ENCODE measurements at regions not wholly inside any gene's neighbourhood (a gene's known extent, or its start where the extent isn't known, plus 50 kb on each side); places are given as distances from the start of the nearest gene placed in this dataset.
"Not testable (repeated sequence)": the region's sequence is repeated elsewhere in the genome, so short reads cannot be mapped to it uniquely, and the experiment has no call there.

DNA sequence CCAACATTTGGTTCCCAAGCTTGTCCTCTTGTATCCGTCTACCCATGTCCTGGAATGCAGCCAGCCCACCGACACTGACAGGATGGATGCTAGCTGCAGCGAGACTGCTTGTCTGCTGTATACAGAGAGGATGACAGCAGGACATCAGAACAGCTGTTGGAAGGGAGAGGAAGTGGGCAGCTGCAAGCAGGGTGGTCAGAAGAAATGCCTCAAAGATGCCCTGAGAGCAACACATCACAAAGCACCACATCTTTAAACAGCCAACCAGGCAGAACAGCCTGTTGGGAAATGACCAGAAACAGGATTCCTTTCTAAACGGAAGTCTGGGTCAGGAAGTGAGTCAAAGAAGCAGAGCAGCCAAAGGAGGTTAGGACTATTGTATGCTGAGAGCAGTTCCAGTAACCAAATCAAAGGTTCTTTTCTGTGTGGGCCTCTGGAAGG lies 219.1 kb downstream of the NDUFS4 start:
- TF ChIP-seq ZFX (IDR thresholded peaks at IDR 0.05; ENCODE audit: borderline replicate concordance): no peak
- no peak overlapping the region for H3K27ac ChIP-seq

DNA sequence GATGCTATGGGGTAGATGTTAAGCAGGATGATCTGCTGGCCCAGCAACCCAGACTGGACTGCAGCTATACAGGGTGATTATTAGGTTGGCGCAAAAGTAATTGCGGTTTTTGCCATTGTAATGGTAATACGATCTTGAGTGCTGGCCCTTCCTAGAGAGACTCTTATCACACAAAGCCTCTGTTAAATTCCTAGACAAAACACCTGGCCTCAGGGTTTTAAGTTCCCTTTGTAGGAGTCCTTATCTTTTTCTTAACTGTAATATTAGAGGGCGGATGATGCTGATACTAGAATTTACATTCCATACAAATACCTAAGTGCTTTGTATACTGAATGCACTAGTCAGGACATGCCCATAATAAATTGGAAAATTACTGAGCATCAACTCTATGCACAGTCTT lies 222.2 kb downstream of the NDUFS4 start:
- TF ChIP-seq ZFX (IDR thresholded peaks at IDR 0.05; ENCODE audit: borderline replicate concordance): no peak
- TF ChIP-seq, protein P1, sequence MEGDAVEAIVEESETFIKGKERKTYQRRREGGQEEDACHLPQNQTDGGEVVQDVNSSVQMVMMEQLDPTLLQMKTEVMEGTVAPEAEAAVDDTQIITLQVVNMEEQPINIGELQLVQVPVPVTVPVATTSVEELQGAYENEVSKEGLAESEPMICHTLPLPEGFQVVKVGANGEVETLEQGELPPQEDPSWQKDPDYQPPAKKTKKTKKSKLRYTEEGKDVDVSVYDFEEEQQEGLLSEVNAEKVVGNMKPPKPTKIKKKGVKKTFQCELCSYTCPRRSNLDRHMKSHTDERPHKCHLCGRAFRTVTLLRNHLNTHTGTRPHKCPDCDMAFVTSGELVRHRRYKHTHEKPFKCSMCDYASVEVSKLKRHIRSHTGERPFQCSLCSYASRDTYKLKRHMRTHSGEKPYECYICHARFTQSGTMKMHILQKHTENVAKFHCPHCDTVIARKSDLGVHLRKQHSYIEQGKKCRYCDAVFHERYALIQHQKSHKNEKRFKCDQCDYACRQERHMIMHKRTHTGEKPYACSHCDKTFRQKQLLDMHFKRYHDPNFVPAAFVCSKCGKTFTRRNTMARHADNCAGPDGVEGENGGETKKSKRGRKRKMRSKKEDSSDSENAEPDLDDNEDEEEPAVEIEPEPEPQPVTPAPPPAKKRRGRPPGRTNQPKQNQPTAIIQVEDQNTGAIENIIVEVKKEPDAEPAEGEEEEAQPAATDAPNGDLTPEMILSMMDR (IDR thresholded peaks at IDR 0.05): no peak
- H3K27ac ChIP-seq: no peak overlapping the region

DNA sequence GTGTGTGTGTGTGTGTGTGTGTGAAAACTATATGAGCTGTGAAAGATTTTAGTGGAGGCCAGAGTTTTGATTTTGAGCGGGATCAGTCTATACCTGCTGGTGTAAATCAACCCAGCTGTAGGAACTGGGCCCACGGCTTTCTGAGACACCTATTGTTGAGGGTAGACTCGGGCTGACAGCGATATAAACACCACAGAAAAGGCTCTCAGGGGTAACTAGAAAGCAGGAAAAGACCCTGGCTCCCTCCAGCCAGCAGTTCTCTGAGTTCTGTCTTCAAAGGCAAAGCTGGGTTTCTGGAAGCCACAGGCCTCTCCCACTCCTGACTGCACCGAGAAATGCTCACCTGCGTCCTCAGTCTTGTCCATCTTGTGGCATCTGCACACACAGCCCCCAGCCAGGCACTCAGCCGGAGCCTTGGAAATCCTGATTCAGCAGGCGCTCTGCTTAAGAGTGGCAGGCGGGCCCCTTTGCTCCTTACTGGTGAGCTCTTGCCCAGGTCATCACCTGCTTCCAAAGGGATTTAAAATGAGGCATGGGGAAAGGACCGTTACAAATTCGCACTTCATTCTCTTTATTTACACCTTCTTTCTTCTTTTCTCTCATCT lies 223.3 kb downstream of the NDUFS4 start:
- H3K27ac ChIP-seq: no peak overlapping the region
- TF ChIP-seq ZFX (IDR thresholded peaks at IDR 0.05; ENCODE audit: borderline replicate concordance): no peak
- TF ChIP-seq, protein P1 (IDR thresholded peaks at IDR 0.05): no peak

DNA sequence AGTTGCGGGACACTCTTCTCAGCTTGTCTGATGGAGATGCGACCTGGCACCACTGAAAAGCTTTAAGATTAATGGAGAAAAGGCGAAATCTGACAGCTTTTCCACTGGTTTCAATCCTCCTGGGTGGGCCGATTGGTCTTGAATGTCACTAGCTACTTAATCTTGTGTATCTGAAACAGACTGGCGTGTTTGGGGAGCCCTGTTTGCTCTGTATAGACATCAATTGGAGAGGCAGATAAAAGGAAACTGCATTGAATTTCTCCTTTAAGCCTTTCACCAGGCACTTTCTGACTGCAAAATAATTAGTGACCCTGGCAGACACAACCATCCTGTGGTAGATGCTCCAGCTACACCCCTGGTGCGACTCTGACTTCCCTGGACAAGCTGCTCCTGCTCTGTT lies 224.2 kb downstream of the NDUFS4 start:
- no peak overlapping the region for H3K27ac ChIP-seq

DNA sequence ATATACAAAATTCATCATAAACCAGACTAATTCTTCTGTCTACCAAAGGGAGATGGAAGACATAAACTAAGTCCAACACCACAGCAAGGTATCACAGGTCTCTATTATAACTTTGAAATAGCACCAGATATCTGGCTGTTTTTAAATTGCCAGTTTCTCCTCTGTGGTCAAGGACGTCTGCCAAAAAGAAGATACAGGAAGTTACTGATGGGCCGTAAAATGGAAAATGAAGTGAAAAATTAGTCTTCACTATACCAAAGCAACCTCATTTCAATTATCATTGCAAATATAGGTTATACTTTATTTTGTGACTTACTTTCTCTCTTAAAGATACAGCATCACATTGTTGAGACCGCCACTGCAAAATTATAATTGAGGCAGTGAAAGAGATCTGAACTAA lies 225.5 kb downstream of the NDUFS4 start:
- TF ChIP-seq, protein P1 (IDR thresholded peaks at IDR 0.05): no peak
- no peak for TF ChIP-seq ZFX (IDR thresholded peaks at IDR 0.05; ENCODE audit: borderline replicate concordance)
- H3K27ac ChIP-seq: no peak overlapping the region

More for the DNA sequence above, 224.2 kb downstream of the NDUFS4 start:
- TF ChIP-seq, protein P1 (IDR thresholded peaks at IDR 0.05): no peak
- no peak for TF ChIP-seq ZFX (IDR thresholded peaks at IDR 0.05; ENCODE audit: borderline replicate concordance)

DNA sequence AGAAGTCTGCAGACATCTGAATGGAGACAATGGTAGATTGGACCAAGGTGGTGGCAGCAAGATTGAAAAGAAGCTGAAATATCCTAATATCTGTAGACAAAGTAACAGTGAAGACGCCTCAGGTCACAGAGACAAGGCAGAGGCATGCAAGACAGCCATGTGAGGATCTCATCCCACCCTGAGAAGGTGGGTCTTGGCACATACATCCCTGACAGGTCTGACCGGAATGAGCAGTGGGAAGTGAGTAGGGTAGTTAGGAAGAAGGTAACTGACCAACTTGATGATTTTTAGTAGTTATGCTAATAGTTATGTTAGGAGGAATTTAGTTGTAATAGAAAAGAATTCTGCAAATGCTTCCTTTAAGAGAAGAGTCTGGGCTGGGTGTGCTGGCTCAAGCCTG lies 229.6 kb downstream of the NDUFS4 start:
- H3K27ac ChIP-seq: no peak overlapping the region
- TF ChIP-seq, protein P1 (IDR thresholded peaks at IDR 0.05): no peak
- no peak for TF ChIP-seq ZFX (IDR thresholded peaks at IDR 0.05; ENCODE audit: borderline replicate concordance)

DNA sequence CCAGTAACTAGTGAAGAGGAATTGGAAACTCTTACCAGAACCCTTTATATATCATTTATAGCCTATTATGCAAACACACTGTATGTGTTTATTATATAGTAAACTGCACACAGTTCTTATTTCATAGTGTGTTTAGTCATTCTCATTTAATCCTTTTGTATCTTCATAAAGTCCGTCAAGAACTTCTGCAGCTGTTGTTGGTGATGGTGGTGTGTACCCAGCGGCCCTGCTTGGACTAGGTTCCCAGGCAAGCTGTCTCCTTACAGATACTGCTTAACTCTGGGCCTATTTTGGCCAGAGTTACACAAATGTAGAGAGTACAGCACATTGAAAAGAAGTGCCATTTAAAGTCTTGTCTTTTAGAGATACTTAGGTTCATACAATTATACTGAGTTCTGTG lies 231.9 kb downstream of the NDUFS4 start:
- H3K27ac ChIP-seq: no peak overlapping the region
- TF ChIP-seq, protein P1 (IDR thresholded peaks at IDR 0.05): no peak
- no peak for TF ChIP-seq ZFX (IDR thresholded peaks at IDR 0.05; ENCODE audit: borderline replicate concordance)

DNA sequence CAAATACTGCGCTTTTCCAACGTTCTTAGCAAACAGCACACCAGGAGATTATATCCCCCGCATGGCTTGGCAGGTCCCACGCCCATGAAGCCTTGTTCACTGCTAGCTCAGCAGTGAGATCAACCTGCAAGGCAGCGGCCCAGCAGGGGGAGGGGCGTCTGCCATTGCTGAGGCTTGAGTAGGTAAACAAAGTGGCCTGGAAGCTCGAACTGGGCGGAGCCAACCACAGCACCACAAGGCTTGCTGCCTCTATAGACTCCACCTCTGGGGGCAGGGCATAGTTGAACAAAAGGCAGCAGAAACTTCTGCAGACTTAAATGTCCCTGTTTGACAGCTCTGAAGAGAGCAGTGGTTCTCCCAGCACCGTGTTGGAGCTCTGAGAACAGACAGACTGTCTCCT lies 239.2 kb downstream of the NDUFS4 start:
- H3K27ac ChIP-seq: not testable (repeated sequence)

DNA sequence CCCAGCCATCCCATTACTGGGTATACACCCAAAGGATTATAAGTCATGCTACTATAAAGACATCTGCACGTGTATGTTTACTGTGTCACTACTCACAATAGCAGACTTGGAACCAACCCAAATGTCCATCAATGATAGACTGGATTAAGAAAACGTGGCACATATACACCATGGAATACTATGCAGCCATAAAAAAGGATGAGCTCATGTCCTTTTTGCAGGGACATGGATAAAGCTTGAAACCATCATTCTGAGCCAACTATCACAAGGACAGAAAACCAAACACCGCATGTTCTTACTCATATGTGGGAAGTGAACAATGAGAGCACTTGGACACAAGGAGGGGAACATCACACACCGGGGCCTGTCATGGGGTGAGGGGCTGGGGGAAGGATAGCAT lies 248.0 kb downstream of the NDUFS4 start:
- H3K27ac ChIP-seq: not testable (repeated sequence)

Measured in 22Rv1 (cell line).